HG02610 (cell line): ENCODE measurements at regions not wholly inside any gene's neighbourhood (a gene's known extent, or its start where the extent isn't known, plus 50 kb on each side); places are given as distances from the start of the nearest gene placed in this dataset.

Experiments
- ATAC-seq: cut with Tn5 transposase; IDR thresholded peaks from one replicate; pipeline ENCODE4 v1.9.1; 2021; ENCODE audit warnings: mild to moderate bottlenecking, moderate library complexity; ENCODE audit not compliant: unreplicated experiment

DNA sequence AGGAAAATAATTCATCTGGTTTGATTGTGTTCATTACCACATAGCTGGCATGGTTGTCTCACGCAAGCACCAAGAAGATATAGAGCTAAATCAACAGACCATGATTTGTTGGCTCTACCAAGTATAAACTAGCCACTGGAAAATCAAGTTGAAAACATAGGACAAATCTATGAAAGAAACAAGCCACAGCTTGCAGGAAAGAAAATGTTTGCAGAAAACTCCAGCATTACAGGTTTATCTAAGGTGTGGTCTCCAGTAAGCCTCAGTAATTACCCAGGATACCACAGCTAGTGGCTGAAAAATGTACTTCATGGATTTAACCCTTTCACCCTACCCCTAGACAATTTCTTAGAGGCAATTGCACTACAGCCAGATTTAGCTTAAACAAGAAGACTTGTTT is 340.6 kb downstream of the SOX2 start:
- ATAC-seq: no peak

DNA sequence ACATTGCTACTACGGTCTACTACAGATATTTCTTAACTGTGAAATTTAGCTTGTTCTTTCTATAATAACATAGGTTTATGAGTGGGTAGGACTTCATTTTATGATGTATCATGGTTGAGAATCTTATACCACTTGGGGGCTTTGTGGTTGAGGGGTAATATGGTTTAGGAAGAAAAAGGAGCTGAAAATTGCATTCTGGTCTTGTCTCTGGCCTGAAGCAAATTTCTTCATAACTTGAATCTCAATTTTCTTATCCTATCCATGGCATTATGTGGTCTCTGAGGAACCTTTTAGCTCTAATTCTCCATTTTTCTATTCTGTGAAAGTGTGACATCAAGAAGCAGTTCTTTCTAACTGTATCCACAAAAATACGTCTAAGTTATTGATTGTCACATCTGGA is 341.0 kb downstream of the SOX2 start:
- ATAC-seq: no peak

DNA sequence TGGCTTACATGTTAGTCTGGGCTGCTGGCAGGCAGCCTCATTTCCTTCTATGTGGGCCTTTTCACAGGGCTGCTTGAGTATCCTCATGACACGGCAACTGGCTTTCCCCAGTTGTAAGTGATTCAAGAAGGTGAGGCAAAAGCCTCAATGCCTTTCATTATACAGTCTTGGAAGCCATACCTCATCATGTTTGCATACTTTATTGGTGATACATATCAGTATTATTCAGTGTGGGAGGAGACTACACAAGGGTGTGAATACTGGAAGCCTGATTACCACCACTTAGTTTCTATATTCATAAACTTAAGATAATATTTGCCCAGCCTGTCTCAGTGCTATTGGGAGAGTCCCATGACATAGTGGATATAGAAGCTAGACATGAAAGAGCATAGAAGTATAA is 346.8 kb downstream of the SOX2 start:
- ATAC-seq: peak; percentile 52

DNA sequence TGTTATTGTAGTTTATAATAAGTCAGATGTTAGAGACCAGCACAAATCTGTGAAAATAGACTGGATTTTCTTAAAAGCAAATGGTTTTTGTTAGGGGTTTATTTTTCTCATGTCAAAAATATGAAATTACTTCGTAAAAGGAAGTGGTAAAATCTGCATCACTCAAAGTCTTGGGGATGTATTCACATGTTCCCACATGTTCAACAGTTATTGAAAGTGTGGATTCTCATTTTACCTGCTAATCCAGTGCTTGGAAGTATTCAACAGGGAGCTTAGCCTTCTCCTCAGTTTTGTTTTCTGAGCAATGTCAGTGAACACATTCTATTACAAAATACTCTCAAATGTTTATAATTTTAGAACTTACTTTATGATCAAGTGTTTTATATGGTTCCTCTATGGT is 352.0 kb downstream of the SOX2 start:
- no peak for ATAC-seq

DNA sequence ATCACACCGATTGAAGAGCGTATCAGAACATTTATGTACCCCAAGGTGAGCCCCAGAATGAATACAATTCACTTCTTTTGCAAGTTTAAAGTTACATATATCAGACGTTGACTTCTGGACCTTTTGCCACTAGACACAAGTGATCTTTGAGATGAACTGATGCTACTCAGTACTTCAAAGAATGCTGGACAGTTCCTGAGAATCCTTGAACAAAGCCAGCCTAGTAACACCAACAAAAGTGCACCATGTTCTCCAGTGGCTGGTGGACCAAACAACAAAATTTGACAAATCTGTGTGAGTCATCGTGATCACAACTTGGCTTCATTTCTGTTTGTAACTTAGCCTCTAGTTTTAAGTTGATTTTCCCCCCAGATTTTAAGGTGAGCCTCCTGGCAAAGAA is 355.7 kb downstream of the SOX2 start:
- no peak for ATAC-seq

DNA sequence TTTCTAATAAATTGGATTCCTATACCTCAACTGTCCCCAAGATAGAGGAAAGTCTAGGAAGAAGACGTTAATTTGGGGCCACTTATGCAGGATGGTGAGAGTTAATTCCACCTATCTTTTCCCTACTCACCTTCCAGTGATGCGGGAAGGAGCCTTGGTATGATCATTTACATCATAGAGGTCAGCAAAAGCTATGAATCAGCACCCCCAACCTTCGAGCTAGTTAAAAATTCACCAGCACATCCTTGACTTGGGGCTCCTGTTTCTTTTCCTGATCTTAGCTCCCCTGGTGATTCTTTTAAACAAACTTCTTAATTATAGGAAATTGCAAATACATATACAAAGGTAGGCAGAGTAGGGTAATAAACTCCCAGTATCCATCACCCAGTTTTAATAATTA is 366.6 kb downstream of the SOX2 start:
- no peak for ATAC-seq

DNA sequence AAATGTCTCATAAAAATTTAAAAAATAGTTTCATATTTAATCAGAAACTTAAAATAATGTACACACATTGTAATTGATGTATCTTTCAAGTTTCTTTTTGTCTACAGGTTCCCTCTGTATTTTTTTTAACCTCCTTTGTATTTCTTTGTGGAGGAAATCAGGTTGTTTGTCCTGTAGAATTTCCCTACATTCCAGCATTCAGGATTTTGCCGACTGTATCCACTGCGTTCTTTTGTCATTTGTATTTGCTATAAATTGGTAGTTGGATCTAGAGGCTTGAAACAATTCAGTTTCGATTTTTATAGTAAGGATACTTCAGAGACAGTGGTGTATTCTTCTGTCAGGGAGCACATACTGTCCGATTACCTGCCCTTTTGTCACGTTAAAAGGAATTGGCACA is 367.2 kb downstream of the SOX2 start:
- no peak for ATAC-seq

DNA sequence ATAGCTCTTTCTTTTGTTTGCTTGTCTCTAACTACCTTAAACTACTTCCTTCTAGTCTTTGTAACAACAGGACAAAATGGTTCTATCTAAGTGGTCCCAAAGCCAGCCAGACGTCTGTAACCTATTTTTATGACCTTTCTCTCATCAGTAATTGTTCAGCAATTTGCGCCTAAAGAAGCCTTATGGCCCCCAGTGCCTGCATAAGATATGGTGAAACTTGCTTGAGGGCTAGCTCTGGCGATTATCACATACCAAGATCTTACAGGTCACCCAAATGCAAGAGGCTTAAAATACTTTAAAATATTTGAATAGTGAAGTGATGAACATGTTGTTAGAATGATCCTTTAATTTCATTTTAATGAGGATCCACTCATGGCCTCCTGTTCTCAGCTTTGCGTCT is 369.4 kb downstream of the SOX2 start:
- no peak for ATAC-seq

DNA sequence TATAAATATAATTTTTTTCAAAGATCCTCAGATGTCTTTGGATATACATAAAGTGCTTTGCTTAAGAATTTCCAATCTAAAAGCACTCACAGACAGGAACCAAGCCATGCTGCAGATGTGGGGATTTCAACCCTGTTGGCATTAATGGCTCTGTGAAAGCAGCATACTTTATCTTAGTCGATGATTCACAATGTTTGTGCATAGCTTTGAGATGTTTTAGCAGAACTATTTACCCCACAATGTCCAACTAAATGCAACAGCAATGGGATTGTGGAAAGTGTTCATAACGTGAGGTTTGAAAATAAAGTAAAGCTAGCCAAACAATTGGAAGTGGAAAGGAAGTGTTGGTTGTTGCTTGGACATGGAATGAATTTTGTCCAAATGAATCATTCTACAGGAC is 371.4 kb downstream of the SOX2 start:
- no peak for ATAC-seq

DNA sequence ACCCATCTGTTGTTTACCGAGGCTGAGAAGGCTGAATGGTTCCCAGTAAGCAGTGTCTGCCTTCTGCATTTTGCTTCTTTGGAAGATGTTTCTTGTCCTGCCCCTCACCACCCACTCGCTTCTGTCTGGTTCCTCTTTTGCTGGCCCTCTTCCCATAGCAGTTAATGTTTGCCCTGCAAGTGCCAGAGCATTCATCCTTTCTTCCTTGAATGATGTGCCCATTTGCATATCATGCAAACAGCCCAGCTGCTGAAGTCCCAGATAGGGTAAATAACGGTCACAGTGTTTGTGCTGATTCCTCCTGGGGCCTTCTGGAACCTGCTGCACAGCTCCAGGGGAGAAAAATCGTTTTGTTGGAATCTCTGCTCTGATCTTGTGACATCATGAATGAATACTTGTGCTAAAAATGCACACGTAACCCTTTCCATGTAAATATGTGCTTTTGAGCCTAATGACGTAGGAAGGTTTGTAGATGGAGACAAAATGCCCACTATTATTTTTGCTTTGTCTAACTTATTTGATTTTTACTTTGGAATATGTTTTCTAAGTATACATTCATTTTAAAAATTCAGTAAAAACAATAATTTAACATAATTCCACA is 381.0 kb downstream of the SOX2 start:
- ATAC-seq: no peak

DNA sequence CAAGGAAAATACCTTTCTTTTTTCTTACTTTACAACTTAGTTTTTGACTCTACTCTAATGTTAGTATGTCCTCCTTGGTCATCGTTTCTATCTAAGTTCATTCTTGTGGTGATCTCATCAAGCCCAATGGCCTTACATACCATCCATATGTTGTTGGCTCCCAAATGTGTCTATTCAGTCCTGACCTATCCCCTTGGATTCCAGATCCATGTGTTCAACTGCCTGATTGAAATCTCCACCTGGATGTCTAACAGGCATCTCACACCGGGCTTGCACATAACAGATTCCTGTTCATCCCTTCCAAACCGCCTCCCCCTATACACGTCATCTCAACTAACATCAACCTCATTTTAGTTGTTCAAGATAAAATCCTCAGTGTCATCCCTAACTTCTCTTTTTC is 382.6 kb downstream of the SOX2 start:
- ATAC-seq: no peak

DNA sequence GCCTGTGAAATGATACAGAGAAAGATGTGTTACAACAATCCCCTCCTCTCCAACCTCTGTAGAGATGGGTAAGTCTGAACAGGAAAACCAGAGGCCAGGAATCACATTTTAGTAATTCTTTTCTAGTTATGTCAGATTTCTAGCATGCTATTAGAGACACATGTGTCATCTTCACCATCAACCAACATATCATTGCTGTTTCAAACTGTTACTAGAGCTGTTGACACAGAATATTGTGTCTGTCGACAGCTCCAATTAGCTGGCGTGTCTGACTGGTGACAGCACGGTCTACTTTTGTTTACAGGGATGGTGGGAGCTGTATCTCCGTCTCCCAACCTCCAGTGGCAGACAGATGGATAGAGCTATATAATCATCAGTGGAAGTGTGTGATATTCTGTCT is 393.2 kb downstream of the SOX2 start:
- no peak for ATAC-seq

DNA sequence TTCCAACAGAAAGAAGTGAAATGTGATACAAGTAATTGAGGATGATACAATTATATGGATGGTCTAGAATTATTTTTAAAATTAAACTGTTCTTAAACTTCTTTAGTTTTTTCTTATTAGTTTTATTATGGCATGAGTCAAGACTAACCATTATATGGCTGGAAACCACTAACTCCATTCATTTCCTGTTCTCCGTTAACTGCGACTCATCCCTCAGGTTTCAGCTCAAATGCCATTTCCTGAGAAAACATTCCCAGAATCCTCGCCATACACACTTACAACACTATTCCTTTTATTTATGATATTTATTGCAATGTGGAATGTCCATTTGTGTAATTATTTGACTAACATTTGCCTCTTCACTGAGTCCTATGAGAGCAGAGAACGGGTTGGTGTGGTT is 394.1 kb downstream of the SOX2 start:
- ATAC-seq: no peak

DNA sequence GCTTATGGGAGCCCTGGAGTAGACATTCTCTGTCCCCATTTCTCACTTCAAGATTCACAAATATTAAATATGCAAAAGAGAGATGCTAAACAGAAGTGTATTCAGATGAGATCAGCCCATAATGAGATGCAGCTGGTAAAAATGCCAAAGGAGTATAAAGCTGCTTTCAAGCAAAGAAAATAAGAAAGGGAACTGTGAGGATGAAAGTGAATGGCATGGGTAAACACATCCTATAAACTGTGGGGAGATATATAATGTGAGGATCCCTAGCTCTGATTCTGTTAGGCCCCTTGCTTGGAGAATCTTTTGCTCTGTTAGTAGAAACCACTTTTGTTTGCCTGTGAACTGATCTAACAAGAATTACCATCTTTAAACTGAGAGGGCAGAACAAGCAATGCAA is 396.6 kb downstream of the SOX2 start:
- no peak for ATAC-seq

DNA sequence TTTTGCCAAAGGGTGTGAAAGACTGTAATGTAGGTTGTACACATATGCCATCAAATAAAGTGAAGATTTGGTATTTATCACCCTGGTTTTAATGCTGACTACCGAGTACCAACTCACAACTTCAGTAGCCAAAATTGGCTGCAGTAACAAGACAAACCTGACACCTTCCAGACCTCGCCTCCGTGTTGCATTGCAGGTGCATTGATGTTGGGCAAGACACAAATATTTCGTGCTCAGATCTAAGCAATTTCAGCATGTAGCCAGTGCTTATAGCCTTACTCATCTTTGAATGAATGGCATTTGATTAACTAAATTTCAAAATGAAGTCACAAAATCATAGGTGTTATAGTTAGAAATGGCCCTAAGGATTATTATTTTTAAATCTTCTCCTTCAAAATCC is 400.2 kb downstream of the SOX2 start:
- ATAC-seq: no peak

DNA sequence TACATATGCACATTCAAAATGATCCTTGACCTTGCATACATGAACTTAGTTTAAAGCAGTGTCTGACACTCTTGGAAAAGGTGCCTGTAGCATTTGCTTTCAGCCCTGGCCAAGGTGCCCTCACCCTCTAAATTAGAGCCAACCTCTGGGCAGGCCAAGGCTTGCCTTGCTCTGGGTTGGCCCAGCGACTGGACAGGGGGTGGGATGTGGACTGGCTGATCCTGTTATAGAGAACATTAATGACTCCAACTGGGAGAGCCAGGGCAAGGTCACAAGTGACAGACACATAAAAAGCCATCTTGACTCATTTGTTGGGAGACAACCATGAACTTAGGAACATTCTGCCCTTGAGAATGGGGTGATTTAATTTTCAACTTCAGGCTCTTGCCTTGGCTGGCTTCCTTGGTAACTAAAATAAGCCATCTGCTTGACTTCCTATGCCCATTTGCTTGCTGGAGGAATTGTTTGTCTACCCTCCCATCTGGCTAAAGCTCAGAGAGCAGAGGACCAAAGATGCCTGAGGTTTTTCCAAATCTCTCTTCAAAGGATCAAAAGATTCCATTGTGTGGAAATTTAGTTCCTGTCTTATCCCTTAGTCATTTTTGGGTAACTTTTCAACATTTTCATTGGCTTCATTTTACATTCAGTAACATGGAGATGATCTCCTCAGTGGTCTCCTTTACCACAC is 403.7 kb downstream of the SOX2 start:
- no peak for ATAC-seq

DNA sequence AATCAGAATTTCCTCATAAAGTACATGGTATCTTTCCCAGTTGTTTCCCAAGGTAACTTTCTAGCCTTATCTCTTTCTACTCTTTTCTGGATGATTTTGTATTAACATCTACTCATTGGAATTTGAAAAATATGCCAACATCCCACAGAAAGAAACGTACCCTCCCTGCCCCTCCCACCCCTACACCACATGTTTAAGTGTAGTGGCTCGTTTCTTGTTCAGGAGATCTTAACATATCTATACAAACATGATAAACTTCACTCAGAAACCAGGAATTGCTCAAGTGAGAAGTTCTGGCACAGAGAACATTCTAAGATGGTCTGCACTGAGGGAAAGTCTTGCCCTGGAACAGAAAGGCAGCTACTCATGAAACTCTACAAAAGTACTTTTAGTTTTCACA is 404.7 kb downstream of the SOX2 start:
- no peak for ATAC-seq

DNA sequence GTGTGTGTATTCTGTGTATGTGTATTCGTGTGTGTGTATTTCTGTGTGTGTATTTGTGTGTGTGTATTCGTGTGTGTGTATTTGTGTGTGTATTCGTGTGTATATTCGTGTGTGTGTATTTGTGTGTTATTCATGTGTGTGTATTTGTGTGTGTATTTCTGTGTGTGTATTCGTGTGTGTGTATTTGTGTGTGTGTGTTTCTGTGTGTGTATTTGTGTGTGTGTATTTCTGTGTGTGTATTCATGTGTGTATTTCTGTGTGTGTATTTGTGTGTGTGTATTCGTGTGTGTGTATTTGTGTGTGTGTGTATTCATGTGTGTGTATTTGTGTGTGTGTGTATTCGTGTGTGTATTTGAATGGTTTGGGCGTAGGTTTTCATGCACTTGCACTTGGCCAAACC is 405.4 kb downstream of the SOX2 start:
- ATAC-seq: no peak

DNA sequence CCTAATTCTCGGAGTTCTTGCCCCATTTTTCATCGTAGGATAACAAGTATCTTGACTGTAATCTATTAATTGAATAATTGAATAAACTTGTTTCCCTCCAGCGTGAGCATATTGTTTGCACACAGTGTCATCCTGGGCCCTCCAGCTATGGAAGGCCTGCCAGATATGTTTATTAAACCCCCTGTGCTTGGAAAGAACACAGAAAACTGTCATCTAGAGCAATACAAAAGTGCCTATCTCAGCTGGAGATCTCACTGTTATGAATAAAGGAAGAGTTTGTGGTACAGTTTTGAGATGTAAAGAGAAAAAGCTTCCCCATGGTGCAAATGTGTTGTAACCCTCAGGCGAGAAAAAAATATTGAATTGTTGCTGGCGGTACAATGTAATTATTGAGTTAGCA is 405.9 kb downstream of the SOX2 start:
- no peak for ATAC-seq

DNA sequence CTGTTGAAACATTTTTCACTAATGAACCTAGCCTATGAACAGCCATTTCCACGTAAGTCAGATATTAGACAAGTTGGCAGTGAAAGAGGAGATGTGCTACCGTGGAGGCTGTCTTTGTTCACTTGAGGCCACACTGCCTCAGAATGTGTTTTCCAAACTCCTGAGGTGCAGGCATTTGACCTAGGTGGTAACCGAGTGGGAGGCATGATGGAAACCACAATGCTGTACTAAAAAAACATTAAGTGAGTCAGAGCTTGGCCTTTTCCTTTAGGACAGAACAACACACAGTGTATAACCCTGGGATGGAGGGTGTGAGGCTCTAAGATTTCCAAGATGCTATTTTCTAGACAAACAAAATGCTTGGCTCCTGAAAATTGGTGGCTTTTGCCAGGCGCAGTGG is 406.3 kb downstream of the SOX2 start:
- ATAC-seq: no peak

DNA sequence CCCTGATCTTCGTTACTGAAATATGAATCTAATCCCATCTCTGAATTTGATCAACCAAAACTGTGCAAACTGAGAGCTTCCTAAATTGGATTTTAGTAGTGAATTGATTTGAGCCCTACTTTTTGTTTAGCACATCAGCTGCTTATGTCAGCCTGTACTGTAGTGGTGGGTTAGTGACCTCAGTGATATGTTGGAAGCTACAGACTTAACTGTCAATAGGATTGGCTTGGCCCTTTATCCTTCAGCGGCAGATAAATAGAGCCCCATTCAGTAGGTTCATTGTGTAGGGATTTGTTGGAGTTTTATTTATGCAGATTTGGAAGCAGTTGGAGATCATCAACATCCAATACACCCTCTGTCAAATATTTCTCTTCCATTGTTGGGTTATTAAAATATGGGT is 409.7 kb downstream of the SOX2 start:
- ATAC-seq: no peak

DNA sequence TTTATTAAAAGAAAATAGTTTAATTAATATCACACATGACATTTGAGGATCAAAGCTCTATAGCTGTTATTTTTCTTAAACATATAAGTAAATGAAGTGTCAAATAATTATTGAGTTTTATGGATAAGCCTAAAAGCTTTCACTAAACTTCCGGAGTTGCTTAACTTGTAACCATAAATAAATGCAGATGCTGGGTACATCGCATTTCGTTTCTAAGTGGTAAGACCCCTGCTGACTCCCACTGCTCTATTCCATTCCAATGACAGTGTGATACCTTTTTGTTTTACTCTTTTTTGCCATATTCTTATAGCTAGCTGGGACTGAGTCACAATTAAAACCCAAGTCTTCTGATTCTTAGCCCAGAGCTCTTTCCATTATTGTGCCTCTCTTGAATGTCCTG is 411.1 kb downstream of the SOX2 start:
- no peak for ATAC-seq

DNA sequence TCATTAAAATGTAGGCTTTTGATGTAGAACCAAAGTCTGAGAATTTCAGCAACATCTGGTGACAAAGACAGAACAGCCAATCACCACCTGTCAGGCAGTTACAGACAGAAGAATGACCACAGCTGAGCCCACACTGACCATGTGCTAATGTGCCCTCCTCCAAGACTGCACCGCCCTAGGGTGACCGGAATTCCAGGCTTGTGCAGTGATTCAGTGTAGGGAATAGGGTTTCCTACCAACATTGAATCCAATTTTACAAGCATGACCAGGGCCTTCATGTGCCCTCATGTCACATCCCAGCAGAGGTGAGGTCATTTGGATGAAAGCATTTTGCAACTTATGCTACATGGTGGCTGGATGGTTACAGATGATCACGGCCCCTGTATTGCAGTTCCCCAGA is 412.5 kb downstream of the SOX2 start:
- no peak for ATAC-seq
